ENCODE measurements at regions not wholly inside any gene's neighbourhood (a gene's known extent, or its start where the extent isn't known, plus 50 kb on each side); places are given as distances from the start of the nearest gene placed in this dataset.

- peaks cover 4% of the 10 kb centered on the region for H3K9me3 Mint-ChIP-seq (ENCODE audit: low read depth)
- H3K27me3 Mint-ChIP-seq (ENCODE audit: low read depth): no peaks in the 10 kb centered on the region
- H3K36me3 Mint-ChIP-seq (ENCODE audit: low read depth): no peaks in the 10 kb centered on the region
- H3K27ac Mint-ChIP-seq (ENCODE audit: unreplicated experiment): no peak overlapping the region
- DNase-seq (ENCODE audit: low spot score): no peak
- no peak overlapping the region for H3K4me3 Mint-ChIP-seq (ENCODE audit: unreplicated experiment)
- H3K4me1 Mint-ChIP-seq (ENCODE audit: low read depth): no peaks in the 10 kb centered on the region
- no peak for TF ChIP-seq CTCF (IDR thresholded peaks at IDR 0.05)
These were observed 247.7 kb downstream of the RAB28 start for GRCh38 chr4:13236485-13236884.

GRCh38 chr4:13233755-13234154, 250.4 kb downstream of the RAB28 start:
- H3K9me3 Mint-ChIP-seq (ENCODE audit: low read depth): peaks cover 21% of the 10 kb centered on the region
- no peak for TF ChIP-seq CTCF (IDR thresholded peaks at IDR 0.05)
- H3K27ac Mint-ChIP-seq (ENCODE audit: unreplicated experiment): no peak overlapping the region
- no peaks in the 10 kb centered on the region for H3K4me1 Mint-ChIP-seq (ENCODE audit: low read depth)
- no peak overlapping the region for H3K4me3 Mint-ChIP-seq (ENCODE audit: unreplicated experiment)
- no peaks in the 10 kb centered on the region for H3K27me3 Mint-ChIP-seq (ENCODE audit: low read depth)
- H3K36me3 Mint-ChIP-seq (ENCODE audit: low read depth): peaks cover 6% of the 10 kb centered on the region
- DNase-seq (ENCODE audit: low spot score): no peak

- Mint-ChIP-seq H3K27me3 (ENCODE audit: low read depth) (no peaks in the 10 kb centered on the region), H3K36me3 (ENCODE audit: low read depth) (no peaks in the 10 kb centered on the region), H3K4me1 (ENCODE audit: low read depth) (peaks cover 4% of the 10 kb centered on the region), H3K9me3 (ENCODE audit: low read depth) (peaks cover 8% of the 10 kb centered on the region), H3K27ac (ENCODE audit: unreplicated experiment) (no peak overlapping the region), H3K4me3 (ENCODE audit: unreplicated experiment) (no peak overlapping the region)
- DNase-seq (ENCODE audit: low spot score): no peak
- no peak for TF ChIP-seq CTCF (IDR thresholded peaks at IDR 0.05)
These were observed 264.2 kb downstream of the RAB28 start for GRCh38 chr4:13219971-13220370.

GRCh38 chr4:13218326-13218958, 265.7 kb downstream of the RAB28 start:
- Mint-ChIP-seq H3K9me3 (ENCODE audit: low read depth) (peaks cover 8% of the 10 kb centered on the region), H3K27me3 (ENCODE audit: low read depth) (no peaks in the 10 kb centered on the region), H3K4me3 (ENCODE audit: unreplicated experiment) (no peak overlapping the region), H3K27ac (ENCODE audit: unreplicated experiment) (no peak overlapping the region), H3K36me3 (ENCODE audit: low read depth) (no peaks in the 10 kb centered on the region), H3K4me1 (ENCODE audit: low read depth) (peaks cover 4% of the 10 kb centered on the region)
- no peak for DNase-seq (ENCODE audit: low spot score)
- TF ChIP-seq CTCF (IDR thresholded peaks at IDR 0.05): no peak

GRCh38 chr4:13215560-13215959, 268.6 kb downstream of the RAB28 start:
- DNase-seq (ENCODE audit: low spot score): no peak
- TF ChIP-seq CTCF (IDR thresholded peaks at IDR 0.05): no peak
- Mint-ChIP-seq H3K27ac (ENCODE audit: unreplicated experiment) (no peak overlapping the region), H3K4me1 (ENCODE audit: low read depth) (peaks cover 4% of the 10 kb centered on the region), H3K27me3 (ENCODE audit: low read depth) (no peaks in the 10 kb centered on the region), H3K9me3 (ENCODE audit: low read depth) (peaks cover 8% of the 10 kb centered on the region), H3K36me3 (ENCODE audit: low read depth) (no peaks in the 10 kb centered on the region), H3K4me3 (ENCODE audit: unreplicated experiment) (no peak overlapping the region)

Data from chondrocyte (in vitro differentiated cells).